HG02678 (cell line): ENCODE measurements at regions not wholly inside any gene's neighbourhood (a gene's known extent, or its start where the extent isn't known, plus 50 kb on each side); places are given as distances from the start of the nearest gene placed in this dataset.
"Not testable (repeated sequence)": the region's sequence is repeated elsewhere in the genome, so short reads cannot be mapped to it uniquely, and the experiment has no call there.

Source experiments
- ATAC-seq: cut with Tn5 transposase; IDR thresholded peaks from one replicate; pipeline ENCODE4 v1.9.1; 2021; ENCODE audit warnings: mild to moderate bottlenecking, moderate library complexity; ENCODE audit not compliant: unreplicated experiment

GRCh38 chr2:136715146-136715545 is 50.2 kb upstream of the THSD7B start:
- no peak for ATAC-seq

DNA sequence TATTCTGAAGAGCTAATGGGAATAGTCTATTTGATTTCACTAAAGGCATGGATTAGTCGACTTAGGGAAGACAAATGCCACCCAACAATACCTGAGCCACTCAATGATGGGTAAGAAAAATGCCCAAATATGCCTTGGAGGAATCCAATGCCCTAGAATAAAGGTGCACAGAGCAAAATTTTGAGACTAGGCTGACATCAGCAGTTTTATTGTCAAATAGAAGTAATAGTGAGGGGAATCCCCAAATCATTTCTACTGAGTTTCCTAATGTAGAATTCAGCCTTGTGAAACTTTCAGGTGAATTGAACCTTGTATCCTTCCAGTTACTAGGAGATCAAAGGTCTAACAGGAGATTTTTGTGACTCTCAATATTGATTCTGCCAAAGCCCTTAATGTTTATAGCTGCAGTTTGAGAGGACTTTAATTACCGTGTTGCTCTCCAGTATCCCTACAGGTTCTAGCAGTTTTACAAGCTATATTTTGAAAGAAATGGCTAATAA is 50.8 kb upstream of the THSD7B start:
- ATAC-seq, result no peak

- ATAC-seq, result no peak
Measured at GRCh38 chr2:136713739-136714138, 51.6 kb upstream of the THSD7B start.

DNA sequence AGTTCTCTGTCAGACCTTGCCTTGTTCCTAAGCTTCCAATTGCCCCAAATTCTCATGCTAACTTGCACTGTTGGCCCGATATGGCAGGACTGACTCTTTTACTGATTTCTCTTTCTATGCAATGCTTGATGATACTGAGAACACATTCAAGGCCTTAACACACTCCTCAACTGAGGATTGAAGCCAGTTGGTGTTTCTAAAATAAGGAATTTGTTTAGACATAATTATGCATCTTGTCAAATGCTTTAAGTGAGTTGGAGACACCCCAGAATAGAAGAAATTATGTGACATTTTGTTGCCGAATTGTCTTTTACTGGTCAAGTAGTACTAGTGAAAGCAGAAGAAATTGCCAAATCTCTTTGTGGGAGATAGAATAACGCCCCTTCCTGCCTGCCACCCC is 60.0 kb upstream of the THSD7B start:
- no peak for ATAC-seq

DNA sequence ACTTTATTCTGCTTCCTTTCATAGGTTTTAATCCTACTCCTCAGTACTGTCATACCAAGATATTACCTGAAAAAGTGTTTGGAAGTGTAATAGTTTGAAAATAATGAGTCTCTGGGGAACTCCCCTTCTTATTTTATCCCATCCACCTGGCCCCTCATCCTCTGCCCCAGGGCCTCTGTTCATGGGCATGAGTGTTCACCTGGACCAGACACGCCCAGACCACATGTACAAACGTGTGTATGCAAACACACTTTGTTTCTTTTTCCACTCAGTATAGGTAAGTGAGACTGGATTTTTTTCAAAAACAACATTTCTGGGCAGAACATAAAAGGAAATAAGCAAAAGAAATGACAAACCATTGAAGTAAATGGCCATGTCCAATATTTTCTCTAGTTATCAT is 62.1 kb upstream of the THSD7B start:
- no peak for ATAC-seq

DNA sequence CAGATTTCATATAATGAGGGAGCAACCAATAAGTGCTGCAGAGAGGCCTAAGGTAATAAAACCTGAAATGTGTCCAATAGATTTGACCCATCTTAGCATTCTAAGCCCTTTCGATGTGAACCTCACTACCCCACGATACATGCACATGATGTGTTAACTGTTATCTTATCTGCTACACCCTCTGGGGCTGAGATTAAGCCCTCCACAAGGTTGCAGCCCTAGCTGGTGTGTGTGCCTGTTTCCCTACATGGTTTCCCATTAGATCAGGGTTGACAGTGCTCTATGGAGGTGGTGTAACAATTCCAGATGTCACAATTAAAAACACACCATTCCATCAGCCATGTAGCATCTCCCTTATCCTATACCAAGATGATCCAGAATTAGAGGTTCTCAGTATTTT is 68.9 kb upstream of the THSD7B start:
- no peak for ATAC-seq

DNA sequence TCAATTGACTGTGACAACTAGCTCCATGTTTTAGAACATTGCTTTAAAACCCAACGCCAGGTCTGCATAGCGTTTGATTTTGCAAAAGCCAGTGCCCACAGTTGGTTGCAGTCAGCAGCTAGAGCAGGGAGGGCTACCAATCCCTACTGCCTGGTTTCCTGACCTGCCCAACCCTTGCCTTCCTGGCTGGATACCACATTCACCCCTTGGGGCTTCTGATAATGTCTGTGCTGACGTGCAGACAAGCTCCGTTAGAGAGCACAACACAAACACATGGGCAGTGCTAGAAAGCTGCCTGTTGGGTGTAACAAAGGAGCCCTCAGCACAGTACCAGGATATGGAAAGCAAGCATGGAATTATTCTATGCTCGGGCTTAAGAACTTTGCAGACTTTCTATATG is 71.4 kb upstream of the THSD7B start:
- no peak for ATAC-seq

DNA sequence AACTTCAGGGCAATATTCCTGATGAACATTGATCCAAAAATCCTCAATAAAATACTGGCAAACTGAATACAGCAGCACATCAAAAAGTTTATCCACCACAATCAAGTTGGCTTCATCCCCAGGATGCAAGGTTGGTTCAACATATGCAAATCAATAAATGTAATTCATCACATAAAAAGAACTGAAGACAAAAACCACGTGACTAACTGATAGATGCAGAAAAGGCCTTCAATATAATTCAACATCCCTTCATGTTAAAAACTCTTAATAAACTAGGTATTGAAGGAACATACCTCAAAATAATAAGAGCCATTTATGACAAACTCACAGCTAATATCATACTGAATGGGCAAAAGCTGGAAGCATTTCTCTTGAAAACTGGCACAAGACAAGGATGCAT is 85.3 kb upstream of the THSD7B start:
- not testable (repeated sequence) for ATAC-seq

DNA sequence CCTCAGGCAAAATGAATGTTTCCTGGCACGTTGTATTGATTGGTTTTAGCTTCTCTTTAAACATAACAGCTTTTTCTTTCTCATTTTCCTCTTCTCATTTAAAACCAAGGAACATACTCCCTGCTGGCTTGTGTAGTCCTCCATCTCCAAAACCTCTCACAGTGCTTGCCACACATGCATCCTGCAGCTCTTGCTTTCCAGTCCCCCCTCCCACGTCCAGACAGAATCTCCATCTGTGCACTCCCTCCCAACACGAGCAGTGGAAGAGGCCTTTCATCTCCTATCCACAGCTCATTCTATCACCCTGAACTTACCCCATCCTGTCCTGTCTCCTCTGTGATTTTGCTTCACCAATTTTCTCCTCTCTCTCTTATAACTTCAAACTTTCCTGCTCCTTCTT is 99.6 kb upstream of the THSD7B start:
- ATAC-seq, result no peak

DNA sequence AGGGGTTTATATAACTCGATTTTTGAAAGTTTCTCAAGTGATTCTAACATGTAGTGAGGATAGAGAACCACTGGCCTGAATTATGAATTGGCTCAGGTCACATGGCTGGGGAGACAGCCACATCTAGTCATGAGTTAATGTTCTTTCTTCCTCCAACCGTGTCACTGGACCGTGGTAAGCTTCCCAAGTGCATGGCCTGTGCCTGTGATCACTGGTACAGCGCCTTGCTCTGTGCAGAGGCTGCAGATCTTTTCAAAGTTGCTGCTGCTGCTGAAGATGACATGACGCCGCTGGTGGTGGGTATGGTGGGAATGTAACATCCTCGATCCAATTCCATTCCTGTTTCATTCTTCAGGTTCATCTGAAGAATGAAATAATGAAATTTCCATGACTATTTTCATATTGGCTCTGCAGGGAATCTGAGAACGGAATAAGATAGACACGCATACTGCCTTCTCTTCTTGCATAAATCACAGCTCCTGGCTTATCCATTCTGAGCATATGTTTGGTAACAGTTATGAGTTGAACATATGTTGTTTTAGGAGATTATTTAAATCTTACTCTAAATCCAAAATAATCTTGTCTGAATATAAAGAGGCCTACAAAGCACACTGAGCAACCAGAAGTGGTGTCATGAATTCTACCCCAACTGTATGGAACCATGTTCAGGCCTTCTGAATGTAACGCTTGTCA is 100.5 kb upstream of the THSD7B start:
- no peak for ATAC-seq

DNA sequence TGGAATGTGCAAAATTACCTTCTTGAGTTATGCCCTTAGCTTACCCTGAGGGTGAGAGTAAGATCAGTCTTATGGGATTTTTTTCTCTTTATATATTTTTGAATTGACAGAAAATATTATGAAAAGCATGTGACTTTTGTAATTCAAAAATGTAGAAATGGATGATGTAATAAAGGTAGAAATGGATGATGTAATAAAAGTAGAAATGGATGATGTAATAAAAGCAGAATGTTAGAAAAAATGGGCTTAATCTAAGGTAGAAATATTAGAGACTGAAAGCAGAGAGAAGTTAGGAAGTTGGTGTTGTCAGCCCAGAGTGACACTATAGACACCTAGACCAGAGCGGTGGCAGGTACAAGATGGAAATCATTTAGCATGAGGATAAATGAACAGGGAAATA is 107.1 kb upstream of the THSD7B start:
- no peak for ATAC-seq

DNA sequence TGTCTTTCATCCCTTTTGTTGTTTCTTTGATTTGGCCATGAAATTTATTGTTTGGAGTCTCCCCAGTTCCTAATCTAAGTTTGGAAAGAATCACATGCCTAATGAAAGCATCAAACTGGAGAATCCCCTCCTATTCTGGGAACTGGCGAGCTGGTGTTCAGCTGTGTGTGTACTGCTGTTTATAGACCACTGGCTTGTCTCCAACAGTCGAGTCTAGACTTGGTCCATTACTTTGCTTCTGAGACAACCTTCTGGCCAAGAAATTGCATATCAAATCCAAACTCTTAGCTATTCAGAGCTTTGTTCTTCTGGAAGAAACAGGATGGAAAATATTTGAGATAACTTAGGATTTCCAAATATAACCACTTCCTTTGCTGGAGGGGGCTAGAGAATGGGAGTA is 111.5 kb upstream of the THSD7B start:
- ATAC-seq, result no peak

- ATAC-seq, result no peak
Measured at GRCh38 chr2:136651456-136652010, 113.8 kb upstream of the THSD7B start.

DNA sequence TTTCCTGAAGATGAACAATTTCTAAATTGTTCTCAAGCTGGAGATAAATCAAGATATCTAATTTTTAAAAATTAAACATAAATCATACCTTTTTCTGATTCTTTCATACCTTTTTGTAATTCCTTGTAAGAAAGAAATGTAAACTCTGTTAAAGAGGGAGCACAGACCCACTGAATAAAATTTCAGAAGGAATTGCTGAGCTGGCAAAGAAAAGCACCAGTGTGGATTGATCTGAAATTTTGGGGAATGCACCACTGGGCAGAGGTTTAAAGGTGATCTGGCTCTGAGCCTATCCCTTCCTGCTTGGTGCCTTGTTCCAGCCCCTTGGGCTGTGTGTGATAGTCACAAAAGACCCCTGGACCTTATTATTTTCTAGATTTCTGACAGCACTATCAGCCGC is 118.3 kb upstream of the THSD7B start:
- no peak for ATAC-seq

DNA sequence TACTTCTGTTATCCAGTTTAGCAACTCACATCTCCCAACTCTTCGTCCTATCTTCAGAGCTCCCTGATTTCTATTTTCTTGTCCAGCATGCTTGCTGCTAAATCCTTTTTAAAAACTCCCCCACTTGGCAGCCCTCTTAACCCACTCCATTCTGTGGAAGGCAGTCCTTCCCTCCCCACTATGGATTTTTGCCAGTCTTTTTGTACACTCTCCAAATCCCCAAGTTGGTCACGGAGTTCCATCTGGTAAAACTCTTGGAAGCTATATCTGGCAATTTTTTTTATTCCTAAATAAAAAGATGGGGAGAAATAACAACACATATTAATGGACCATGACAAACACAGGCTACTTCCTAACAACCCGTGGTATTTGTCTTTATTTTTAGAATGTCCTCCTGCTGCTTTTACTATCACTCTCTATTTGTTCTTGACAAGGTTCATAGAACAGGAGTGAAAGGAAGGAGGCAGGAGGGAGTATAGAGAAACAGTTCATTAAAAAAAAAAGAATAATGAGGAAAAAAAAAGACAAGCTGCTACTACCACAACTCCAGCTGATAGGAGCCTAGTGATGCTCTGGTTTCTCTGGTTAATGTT is 120.0 kb upstream of the THSD7B start:
- ATAC-seq, result no peak

DNA sequence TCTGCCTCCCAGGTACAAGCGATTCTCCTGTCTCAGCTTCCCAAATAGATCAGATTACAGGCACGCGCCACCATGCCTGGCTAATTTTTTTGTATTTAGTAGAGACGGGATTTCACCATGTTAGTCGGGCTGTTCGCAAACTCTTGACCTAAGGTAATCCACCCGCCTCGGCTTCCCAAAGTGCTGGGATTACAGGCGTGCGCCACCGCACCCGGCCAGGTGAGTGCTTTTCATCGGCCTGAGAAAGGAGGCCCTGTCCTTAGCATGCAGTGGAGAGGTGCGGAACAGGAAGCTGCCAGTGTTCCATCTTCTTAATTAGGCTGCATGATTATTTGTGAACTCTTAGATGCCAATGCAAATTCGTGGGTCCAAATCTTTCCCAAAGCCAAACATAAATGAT is 125.7 kb upstream of the THSD7B start:
- ATAC-seq, result no peak

DNA sequence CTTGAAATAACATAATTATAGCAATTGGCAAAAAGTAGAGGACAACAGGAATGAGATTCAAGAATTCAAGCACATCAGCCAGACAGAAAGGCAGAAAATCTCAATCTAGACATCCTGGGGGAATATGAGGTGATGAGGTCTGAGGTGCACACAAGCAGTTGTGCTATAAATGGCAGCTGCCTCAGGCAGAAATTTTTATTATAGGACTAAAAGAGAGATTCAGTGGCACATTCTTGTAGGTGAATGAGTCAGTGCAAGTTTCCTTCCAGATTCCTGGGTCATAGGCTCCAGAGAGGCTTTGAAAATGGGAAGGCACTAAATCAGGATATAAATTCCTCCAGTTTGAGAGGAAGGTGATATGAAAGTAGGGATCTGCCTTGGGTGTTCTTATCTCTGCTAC is 127.2 kb upstream of the THSD7B start:
- ATAC-seq, result no peak

DNA sequence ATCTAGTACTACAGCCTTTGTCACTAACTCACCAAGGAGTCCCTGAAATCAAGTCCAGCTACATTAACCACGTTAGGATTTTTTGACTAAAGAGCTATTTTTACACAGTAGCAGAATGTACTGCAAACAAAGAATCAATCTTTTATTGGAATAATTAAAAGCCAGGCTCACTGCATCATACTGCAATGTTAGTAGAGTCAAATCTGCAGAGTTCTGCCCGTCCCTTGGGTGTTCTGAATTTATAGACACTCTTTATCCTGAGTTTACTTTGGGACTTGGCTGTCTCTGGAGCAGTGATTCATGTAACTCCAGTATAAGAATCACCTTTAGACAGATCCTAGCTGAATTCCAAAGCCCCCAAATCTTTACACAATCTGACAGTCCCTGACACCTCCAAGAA is 127.9 kb upstream of the THSD7B start:
- ATAC-seq, result no peak

DNA sequence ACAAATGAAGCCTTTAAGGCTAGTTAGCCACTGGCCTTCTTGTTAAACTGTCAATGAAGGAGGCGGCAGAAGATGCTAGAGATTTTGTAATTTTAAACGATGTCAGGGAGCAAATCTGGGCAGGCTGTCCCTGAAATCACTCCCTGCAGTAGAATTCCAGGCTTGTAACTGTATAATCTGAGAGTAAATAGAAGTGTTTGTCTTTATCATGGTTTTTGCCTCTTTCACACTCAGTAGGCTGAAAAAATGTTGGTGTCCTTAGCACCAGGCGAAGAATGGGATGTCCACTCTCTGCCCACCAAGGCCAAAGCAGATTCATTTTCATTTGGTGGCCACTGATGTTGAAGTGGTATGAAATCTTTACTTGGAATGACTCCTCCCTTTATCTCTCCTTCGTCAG is 136.9 kb upstream of the THSD7B start:
- ATAC-seq, result no peak

DNA sequence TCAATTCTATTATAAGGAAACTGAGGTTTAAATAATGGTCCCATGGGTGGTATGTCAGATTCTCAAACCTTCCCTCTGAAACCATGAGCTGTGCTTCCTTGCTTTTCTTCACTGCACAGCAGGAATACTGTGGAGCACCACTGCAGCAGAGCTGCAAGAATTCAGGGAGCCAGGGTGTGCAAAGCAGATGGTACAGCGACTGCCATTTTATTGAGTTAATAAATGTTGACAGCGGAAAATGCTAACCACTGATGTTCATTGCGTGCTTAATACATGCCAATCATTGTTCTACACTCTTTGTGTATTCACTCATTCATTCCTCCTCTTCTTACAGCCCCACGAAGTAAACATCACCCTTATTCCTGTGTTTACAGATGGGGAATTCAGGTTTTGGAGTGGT is 152.2 kb upstream of the THSD7B start:
- no peak for ATAC-seq

DNA sequence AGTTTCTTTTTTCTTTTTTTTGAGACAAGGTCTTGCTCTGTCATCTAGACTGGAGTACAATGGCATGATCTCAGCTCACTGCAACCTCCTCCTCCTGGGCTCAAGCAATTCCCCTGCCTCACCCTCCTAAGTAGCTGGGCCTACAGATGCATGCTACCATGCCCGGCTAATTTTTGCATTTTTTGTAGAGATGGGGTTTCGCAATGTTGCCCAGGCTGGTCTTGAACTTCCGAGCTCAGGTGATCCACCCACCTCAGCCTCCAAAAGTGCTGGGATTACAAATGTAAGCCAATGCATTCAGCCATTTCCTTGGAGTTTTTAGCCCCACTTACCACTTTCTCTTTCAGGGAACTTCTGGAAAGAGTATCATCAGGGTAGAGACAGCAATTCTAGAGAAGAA is 153.3 kb upstream of the THSD7B start:
- ATAC-seq, result no peak

DNA sequence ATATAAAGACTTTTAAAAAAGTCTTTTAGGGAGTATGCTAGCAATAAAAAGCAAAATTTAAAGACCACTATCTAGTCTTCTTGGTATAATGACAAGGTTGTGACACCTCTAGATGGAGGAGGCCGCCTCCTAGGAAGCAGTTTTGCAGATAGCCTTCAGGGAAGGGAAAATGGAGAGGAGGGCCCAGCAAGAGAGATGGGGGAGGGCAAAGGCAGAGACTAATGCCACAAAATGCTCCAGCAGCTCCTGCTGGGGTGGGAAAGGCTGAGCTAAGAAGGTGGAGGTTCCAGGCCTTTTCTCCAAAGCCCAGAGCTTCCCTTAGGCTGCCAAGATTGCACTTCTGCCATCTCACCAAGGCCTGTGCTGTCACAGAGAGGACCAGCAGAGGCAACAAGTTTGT is 153.9 kb upstream of the THSD7B start:
- ATAC-seq, result no peak
